ENCODE measurements at regions not wholly inside any gene's neighbourhood (a gene's known extent, or its start where the extent isn't known, plus 50 kb on each side); places are given as distances from the start of the nearest gene placed in this dataset.
A peak's percentile ranks its signal among the peaks of the same experiment; 100 is the strongest.

DNA sequence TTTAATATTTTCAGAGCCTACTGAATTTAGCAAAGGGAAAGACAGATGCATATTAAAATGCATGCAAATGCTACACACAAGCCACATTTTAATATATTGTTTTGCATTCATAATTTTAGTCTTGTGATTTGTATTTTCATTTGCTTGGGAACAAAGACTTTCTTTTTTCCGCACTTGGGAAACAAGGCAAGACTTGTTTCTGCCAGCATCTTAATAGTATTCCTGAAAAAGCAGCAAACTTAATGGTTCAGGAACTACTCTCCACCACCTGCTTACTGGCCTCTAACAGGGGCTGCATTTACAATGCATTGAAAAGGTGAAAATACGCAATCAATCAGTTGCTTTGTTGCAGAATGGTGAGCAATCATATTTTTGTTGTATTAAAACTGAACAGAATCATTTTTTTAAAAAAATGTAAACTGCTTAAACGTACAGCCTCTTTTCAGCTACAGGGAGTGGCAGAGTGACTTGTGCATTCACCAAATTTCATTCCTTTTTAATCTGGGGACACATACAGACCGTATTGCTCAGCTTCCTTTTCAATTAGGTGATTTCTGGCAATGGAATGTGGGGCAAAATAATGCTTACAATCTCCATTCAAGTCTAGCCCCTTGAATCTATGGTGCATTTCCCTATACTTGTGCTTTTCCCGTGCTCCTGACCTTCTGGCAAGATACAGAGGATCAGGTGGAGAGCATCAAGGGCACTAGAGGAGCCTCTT, 144.1 kb upstream of the BTG1 start:
- no CpG with 5 or more reads among the region's 5 CpGs for WGBS (ENCODE audit: insufficient coverage)
- H3K36me3 ChIP-seq (ENCODE audit: control insufficient read depth in 4 of 4, insufficient read depth in 4 of 4, low read length in 3 of 4), result no peaks in the 10 kb centered on the region
- no peak overlapping the region for H3K4me3 ChIP-seq (ENCODE audit: control insufficient read depth in 1 of 7, extremely low read depth in 1 of 7, insufficient read depth in 4 of 7, low read depth in 2 of 7, low read length in 6 of 7)
- ChIA-PET POLR2A (no interaction called here), CTCF (no interaction called here)
- no peak for DNase-seq
- H3K27ac ChIP-seq (ENCODE audit: insufficient read depth in 1 of 2, low read depth in 1 of 2, low read length in 2 of 2, poor library complexity in 1 of 2, severe bottlenecking in 2 of 2), result no peak overlapping the region
- H3K4me1 ChIP-seq (ENCODE audit: control extremely low read depth in 1 of 4, control insufficient read depth in 4 of 4, insufficient read depth in 4 of 4, low read length in 3 of 4), result no peaks in the 10 kb centered on the region
- no peaks in the 10 kb centered on the region for H3K27me3 ChIP-seq (replicated peaks in 2 of 5; ENCODE audit: control insufficient read depth in 4 of 5, insufficient read depth in 5 of 5, low read length in 4 of 5)
- H3K9me3 ChIP-seq (ENCODE audit: control extremely low read depth in 1 of 5, control insufficient read depth in 4 of 5, insufficient read depth in 2 of 5, low read depth in 1 of 5, low read length in 4 of 5), result no peaks in the 10 kb centered on the region

DNA sequence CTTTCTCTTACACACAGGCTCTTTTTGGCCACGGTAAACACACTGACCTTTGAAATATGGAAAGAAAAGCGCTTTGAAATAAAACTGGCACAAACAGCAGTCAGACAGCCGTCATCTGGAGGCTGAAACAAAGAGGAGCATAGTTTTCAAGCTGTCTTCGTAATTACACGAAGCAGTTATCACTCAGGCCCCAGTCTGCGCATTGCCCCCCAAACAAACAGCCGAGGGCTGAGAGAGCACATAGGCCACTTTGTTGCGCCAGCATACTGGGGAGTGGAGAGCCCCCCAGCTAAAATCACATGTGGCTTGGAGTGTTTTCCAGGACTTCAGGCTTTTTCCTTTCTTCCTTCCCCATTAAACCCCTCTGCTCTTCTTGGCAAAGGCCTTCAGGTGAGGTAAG, 142.9 kb upstream of the BTG1 start:
- no peaks in the 10 kb centered on the region for H3K36me3 ChIP-seq (ENCODE audit: control insufficient read depth in 4 of 4, insufficient read depth in 4 of 4, low read length in 3 of 4)
- H3K27me3 ChIP-seq (replicated peaks in 2 of 5; ENCODE audit: control insufficient read depth in 4 of 5, insufficient read depth in 5 of 5, low read length in 4 of 5), result no peaks in the 10 kb centered on the region
- ChIA-PET CTCF (no interaction called here), POLR2A (no interaction called here)
- H3K27ac ChIP-seq (ENCODE audit: insufficient read depth in 1 of 2, low read depth in 1 of 2, low read length in 2 of 2, poor library complexity in 1 of 2, severe bottlenecking in 2 of 2), result no peak overlapping the region
- 99% methylated on average over 8 of the region's 8 CpGs for WGBS (ENCODE audit: insufficient coverage)
- no peaks in the 10 kb centered on the region for H3K9me3 ChIP-seq (ENCODE audit: control extremely low read depth in 1 of 5, control insufficient read depth in 4 of 5, insufficient read depth in 2 of 5, low read depth in 1 of 5, low read length in 4 of 5)
- H3K4me3 ChIP-seq (ENCODE audit: control insufficient read depth in 1 of 7, extremely low read depth in 1 of 7, insufficient read depth in 4 of 7, low read depth in 2 of 7, low read length in 6 of 7), result no peak overlapping the region
- no peaks in the 10 kb centered on the region for H3K4me1 ChIP-seq (ENCODE audit: control extremely low read depth in 1 of 4, control insufficient read depth in 4 of 4, insufficient read depth in 4 of 4, low read length in 3 of 4)
- no peak for DNase-seq

DNA sequence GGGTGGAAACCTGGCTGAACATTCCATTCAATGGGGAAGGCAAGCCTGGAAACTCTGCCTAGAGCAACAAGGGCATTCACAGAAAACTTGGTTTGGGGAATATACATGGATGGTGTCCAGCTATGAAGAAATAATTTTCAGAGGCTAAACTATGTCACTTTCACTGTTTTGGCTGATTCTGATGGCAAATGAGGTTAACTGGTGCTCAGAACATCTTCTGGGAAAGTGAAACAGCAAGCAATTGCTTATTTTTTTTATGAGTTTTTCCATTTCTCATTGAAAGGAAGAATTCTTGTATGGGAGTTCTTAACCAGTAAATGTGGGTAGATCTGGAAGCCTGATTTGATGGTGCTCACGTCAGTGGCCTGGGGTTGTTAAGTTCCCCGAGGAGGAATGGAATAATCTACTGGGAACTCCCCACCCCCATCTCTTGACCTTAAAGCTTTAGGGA, 132.8 kb upstream of the BTG1 start:
- H3K4me1 ChIP-seq (ENCODE audit: control extremely low read depth in 1 of 4, control insufficient read depth in 4 of 4, insufficient read depth in 4 of 4, low read length in 3 of 4), result no peaks in the 10 kb centered on the region
- no peaks in the 10 kb centered on the region for H3K9me3 ChIP-seq (ENCODE audit: control extremely low read depth in 1 of 5, control insufficient read depth in 4 of 5, insufficient read depth in 2 of 5, low read depth in 1 of 5, low read length in 4 of 5)
- POLR2A ChIA-PET, result no interaction called here

DNA sequence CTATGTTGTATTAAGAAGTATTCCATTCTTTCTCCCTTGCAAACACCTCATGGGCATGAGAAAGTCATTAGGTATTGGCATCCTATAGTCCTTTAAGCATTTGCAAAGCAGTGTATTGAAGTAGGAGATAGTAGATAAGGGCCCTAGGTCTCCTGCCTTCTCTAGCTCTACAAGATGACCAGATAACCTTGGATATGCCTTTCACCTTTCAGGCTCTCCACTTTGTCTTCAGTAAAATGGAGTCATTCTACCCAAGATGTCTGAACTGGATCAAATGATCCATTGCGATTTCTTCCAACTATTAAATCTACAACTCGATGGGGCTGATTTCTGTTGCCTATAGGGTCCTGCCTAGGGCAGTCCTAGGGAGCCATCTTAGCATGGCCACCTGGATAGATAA, 132.1 kb upstream of the BTG1 start:
- DNase-seq, result no peak
- 100% methylated on average over 1 of the region's 2 CpGs for WGBS (ENCODE audit: insufficient coverage)
- ChIA-PET POLR2A (no interaction called here), CTCF (no interaction called here)
- Histone ChIP-seq H3K36me3 (ENCODE audit: control insufficient read depth in 4 of 4, insufficient read depth in 4 of 4, low read length in 3 of 4) (no peaks in the 10 kb centered on the region), H3K27ac (ENCODE audit: insufficient read depth in 1 of 2, low read depth in 1 of 2, low read length in 2 of 2, poor library complexity in 1 of 2, severe bottlenecking in 2 of 2) (no peak overlapping the region), H3K4me3 (ENCODE audit: control insufficient read depth in 1 of 7, extremely low read depth in 1 of 7, insufficient read depth in 4 of 7, low read depth in 2 of 7, low read length in 6 of 7) (no peak overlapping the region), H3K9me3 (ENCODE audit: control extremely low read depth in 1 of 5, control insufficient read depth in 4 of 5, insufficient read depth in 2 of 5, low read depth in 1 of 5, low read length in 4 of 5) (no peaks in the 10 kb centered on the region), H3K27me3 (replicated peaks in 2 of 5; ENCODE audit: control insufficient read depth in 4 of 5, insufficient read depth in 5 of 5, low read length in 4 of 5) (no peaks in the 10 kb centered on the region), H3K4me1 (ENCODE audit: control extremely low read depth in 1 of 4, control insufficient read depth in 4 of 4, insufficient read depth in 4 of 4, low read length in 3 of 4) (no peaks in the 10 kb centered on the region)

More for the DNA sequence above, 132.8 kb upstream of the BTG1 start:
- DNase-seq, result no peak
- no peaks in the 10 kb centered on the region for H3K27me3 ChIP-seq (replicated peaks in 2 of 5; ENCODE audit: control insufficient read depth in 4 of 5, insufficient read depth in 5 of 5, low read length in 4 of 5)
- H3K27ac ChIP-seq (ENCODE audit: insufficient read depth in 1 of 2, low read depth in 1 of 2, low read length in 2 of 2, poor library complexity in 1 of 2, severe bottlenecking in 2 of 2), result no peak overlapping the region
- CTCF ChIA-PET, result no interaction called here
- no peaks in the 10 kb centered on the region for H3K36me3 ChIP-seq (ENCODE audit: control insufficient read depth in 4 of 4, insufficient read depth in 4 of 4, low read length in 3 of 4)
- 83% methylated on average over 1 of the region's 2 CpGs for WGBS (ENCODE audit: insufficient coverage)
- no peak overlapping the region for H3K4me3 ChIP-seq (ENCODE audit: control insufficient read depth in 1 of 7, extremely low read depth in 1 of 7, insufficient read depth in 4 of 7, low read depth in 2 of 7, low read length in 6 of 7)

DNA sequence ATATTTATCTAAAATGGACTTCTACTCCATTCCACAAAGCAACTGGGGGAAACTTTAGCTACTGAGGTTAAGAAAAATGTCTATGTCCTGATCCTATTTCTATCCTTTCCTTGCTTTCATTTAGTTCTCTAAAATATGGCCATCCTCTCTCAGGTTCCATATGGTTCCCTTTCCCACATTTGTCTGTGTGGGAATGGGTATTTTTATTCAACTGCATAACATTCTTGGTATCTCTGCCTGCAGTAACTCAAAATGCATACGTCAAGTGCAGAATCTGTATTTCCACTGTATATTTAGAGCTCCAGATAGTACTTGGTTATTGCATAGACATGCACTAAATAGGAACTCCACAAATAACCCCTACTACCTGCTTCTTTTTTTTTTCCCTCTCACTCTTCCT, 130.6 kb upstream of the BTG1 start:
- ChIA-PET POLR2A (no interaction called here), CTCF (no interaction called here)
- no peak for DNase-seq
- no peaks in the 10 kb centered on the region for H3K27me3 ChIP-seq (replicated peaks in 2 of 5; ENCODE audit: control insufficient read depth in 4 of 5, insufficient read depth in 5 of 5, low read length in 4 of 5)
- H3K4me1 ChIP-seq (ENCODE audit: control extremely low read depth in 1 of 4, control insufficient read depth in 4 of 4, insufficient read depth in 4 of 4, low read length in 3 of 4), result no peaks in the 10 kb centered on the region
- no peaks in the 10 kb centered on the region for H3K36me3 ChIP-seq (ENCODE audit: control insufficient read depth in 4 of 4, insufficient read depth in 4 of 4, low read length in 3 of 4)
- WGBS (ENCODE audit: insufficient coverage), result no CpG with 5 or more reads among the region's 1 CpG
- H3K27ac ChIP-seq (ENCODE audit: insufficient read depth in 1 of 2, low read depth in 1 of 2, low read length in 2 of 2, poor library complexity in 1 of 2, severe bottlenecking in 2 of 2), result no peak overlapping the region
- no peaks in the 10 kb centered on the region for H3K9me3 ChIP-seq (ENCODE audit: control extremely low read depth in 1 of 5, control insufficient read depth in 4 of 5, insufficient read depth in 2 of 5, low read depth in 1 of 5, low read length in 4 of 5)
- H3K4me3 ChIP-seq (ENCODE audit: control insufficient read depth in 1 of 7, extremely low read depth in 1 of 7, insufficient read depth in 4 of 7, low read depth in 2 of 7, low read length in 6 of 7), result no peak overlapping the region

DNA sequence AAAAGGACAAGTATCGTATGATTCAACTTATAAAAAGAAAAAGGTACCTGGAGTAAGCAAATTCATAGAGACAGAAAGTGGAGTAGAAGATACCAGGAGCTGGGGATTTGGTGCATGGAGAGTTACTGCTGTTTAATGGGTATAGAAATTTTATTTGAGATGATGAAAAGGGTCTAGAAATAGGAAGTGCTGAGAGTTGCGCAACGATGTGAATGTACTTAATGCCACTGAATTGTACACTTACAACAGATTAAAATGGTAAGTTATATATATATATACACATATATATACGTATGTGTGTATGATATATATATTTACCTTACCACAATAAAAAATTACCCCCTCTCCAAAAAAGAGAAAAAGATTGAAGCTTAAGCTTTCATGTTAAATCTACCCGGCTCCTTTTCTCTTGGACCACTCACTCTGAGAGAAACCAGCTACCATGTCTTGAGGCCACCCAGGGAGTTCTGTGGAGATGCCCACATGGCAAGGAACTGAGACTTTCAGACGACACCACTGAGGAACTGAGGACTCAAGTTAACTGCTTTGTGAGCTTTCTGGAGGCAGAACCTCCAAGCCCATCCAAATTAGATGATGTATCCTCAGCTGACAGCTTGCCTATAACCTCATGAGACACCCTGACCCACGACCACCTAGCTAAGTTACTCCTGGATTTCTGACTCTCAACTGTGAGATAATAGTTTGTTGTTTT, 130.0 kb upstream of the BTG1 start:
- ChIA-PET CTCF (no interaction called here), POLR2A (no interaction called here)
- H3K27ac ChIP-seq (ENCODE audit: insufficient read depth in 1 of 2, low read depth in 1 of 2, low read length in 2 of 2, poor library complexity in 1 of 2, severe bottlenecking in 2 of 2), result no peak overlapping the region
- no peaks in the 10 kb centered on the region for H3K4me1 ChIP-seq (ENCODE audit: control extremely low read depth in 1 of 4, control insufficient read depth in 4 of 4, insufficient read depth in 4 of 4, low read length in 3 of 4)
- 63% methylated on average over 3 of the region's 7 CpGs for WGBS (ENCODE audit: insufficient coverage)
- no peak overlapping the region for H3K4me3 ChIP-seq (ENCODE audit: control insufficient read depth in 1 of 7, extremely low read depth in 1 of 7, insufficient read depth in 4 of 7, low read depth in 2 of 7, low read length in 6 of 7)
- no peaks in the 10 kb centered on the region for H3K9me3 ChIP-seq (ENCODE audit: control extremely low read depth in 1 of 5, control insufficient read depth in 4 of 5, insufficient read depth in 2 of 5, low read depth in 1 of 5, low read length in 4 of 5)
- peak in 2 of 3 donors; percentile 9 to 15 for DNase-seq
- H3K27me3 ChIP-seq (replicated peaks in 2 of 5; ENCODE audit: control insufficient read depth in 4 of 5, insufficient read depth in 5 of 5, low read length in 4 of 5), result no peaks in the 10 kb centered on the region
- no peaks in the 10 kb centered on the region for H3K36me3 ChIP-seq (ENCODE audit: control insufficient read depth in 4 of 4, insufficient read depth in 4 of 4, low read length in 3 of 4)

DNA sequence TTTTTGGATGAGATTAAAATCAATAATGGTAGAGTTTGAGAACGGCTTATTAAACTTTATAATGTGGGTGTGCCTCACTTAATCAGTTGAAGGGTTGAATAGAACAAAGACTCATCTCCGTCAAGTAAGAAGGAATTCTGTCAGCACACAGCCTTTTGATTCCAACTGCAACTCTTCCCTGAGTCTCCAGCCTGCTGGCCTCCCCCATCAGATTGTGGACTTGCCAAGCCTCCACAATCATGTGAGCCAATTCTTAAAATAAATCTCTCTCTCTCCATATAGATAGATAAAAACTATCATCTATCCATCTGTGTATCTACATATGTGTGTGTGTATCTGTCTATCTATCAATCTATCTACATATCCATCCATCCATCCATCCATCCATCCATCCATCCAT, 127.4 kb upstream of the BTG1 start:
- Histone ChIP-seq H3K36me3 (ENCODE audit: control insufficient read depth in 4 of 4, insufficient read depth in 4 of 4, low read length in 3 of 4) (no peaks in the 10 kb centered on the region), H3K27me3 (replicated peaks in 2 of 5; ENCODE audit: control insufficient read depth in 4 of 5, insufficient read depth in 5 of 5, low read length in 4 of 5) (no peaks in the 10 kb centered on the region), H3K4me3 (ENCODE audit: control insufficient read depth in 1 of 7, extremely low read depth in 1 of 7, insufficient read depth in 4 of 7, low read depth in 2 of 7, low read length in 6 of 7) (no peak overlapping the region), H3K9me3 (ENCODE audit: control extremely low read depth in 1 of 5, control insufficient read depth in 4 of 5, insufficient read depth in 2 of 5, low read depth in 1 of 5, low read length in 4 of 5) (no peaks in the 10 kb centered on the region), H3K27ac (ENCODE audit: insufficient read depth in 1 of 2, low read depth in 1 of 2, low read length in 2 of 2, poor library complexity in 1 of 2, severe bottlenecking in 2 of 2) (no peak overlapping the region), H3K4me1 (ENCODE audit: control extremely low read depth in 1 of 4, control insufficient read depth in 4 of 4, insufficient read depth in 4 of 4, low read length in 3 of 4) (no peaks in the 10 kb centered on the region)
- 100% methylated on average over 2 of the region's 2 CpGs for WGBS (ENCODE audit: insufficient coverage)
- CTCF ChIA-PET, result no interaction called here
- POLR2A ChIA-PET, result no interaction called here
- DNase-seq, result no peak
